ENCODE measurements at regions not wholly inside any gene's neighbourhood (a gene's known extent, or its start where the extent isn't known, plus 50 kb on each side); places are given as distances from the start of the nearest gene placed in this dataset.
"Not testable (repeated sequence)": the region's sequence is repeated elsewhere in the genome, so short reads cannot be mapped to it uniquely, and the experiment has no call there.

DNA sequence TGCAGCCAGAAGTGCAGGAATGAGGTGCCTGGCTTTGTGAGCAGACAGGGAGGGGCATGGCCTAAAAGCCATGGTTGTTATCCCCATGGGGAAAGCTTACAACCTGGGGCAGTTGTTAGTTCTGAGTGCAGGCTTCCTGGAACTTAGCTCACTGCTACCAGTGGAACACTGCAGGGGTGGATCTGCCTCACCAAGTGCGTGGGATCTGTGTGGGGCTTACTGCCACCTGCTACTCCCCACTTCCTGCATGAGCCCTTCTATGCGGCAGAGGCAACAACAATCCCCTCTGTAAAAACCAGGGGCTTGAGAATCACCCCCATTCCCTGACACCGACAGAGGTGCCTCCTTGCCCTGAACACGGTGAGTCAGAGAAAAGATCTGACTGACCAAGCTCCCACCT lies 174.6 kb downstream of the SPIN4 start:
- DNase-seq: not testable (repeated sequence)

DNA sequence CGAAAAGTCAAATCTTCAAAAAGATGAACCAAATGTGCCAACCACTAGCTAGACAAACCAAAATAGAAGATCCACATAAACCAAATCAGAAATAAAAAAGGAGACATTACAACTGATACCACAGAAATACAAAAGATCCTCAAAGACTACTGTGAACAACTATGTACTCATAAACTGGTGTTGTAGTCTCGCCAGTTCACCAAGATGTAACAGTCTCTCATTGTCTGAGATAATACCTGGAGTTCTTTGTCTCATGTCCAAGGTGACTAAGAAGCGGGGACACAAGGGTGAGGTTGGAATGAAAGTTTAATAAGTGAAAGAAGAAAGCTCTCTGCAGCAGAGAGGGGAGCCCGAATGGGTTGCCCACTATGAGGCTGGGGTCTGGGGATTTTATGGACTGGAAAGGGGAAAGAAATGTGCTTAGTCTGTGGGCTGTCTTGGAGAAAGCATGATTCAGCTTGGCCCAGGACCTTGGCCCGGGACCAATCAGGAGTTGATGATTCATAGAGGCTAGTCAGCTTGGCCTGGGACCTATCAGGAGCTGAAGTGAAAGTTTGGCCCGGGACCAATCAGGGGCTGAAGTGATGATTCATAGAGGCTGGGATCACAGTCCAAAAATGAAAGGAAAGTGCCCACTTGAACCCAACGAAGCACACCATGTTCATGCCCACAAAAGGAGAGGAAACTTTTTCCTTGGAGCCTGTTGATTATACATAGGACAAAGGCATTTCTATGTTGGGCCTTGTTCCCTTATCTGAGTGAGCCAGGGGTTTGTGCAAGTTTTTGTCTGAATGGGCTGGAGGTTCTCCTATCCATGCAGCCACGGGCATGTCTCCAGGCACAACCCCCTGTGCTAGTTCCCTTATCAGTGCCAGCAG lies 177.1 kb downstream of the SPIN4 start:
- not testable (repeated sequence) for DNase-seq

DNA sequence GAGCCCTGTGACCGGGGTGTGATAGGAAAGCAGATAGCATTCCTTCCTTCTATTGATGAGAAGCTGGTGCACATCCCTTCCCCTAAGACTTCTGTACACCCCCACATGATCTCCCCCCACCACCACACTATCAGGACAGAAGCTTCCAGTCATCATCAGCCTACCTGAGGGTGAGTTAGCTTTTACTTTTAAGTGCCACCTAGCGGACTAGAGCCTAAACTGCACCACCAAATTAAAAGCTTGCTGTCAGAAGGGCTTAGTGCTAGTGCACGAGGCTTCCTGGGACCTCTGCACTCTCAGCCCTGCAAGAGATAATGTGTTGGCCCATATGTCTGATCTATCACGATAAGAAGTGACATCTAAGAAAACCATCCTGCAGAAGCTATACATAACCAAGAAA lies 181.7 kb downstream of the SPIN4 start:
- not testable (repeated sequence) for DNase-seq

DNA sequence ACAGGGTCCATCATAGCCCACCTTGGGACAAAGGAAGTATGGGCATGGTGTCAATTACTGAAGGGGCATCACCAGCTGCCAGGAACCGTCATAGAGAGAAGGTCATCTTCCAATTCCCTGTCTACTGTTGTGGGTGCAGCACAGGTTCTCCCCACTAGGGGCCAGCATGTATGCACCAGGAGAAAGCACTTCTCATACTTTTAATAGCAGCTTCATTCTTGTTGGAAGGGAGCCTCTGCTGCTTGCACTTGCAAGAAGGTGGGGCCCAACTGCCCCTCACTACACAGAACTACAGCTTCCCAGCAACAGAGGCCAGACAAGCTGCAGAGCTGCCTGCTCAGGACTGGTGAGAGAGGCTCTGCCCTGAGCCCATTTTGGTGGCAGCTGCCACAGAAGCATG lies 182.2 kb downstream of the SPIN4 start:
- DNase-seq: not testable (repeated sequence)

DNA sequence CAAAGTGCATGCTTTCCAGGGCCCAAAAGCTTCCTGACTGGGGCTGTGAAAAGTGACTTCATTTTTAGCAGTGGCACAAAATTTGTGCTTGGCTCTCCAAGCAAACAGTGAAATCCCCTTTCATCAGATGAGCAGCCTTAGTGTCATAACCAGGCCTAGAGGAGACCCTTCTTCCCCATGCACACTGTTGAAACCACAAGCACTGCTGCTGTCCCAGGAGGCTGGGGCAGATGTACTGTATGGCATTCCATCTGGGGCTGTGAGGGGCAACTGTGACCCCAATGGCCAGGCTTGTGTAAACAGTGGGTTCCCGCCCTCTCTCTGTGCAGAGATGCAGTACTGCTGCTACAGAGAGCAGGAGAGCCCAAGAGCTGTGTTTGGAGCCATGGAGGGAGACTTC lies 184.1 kb downstream of the SPIN4 start:
- not testable (repeated sequence) for DNase-seq

DNA sequence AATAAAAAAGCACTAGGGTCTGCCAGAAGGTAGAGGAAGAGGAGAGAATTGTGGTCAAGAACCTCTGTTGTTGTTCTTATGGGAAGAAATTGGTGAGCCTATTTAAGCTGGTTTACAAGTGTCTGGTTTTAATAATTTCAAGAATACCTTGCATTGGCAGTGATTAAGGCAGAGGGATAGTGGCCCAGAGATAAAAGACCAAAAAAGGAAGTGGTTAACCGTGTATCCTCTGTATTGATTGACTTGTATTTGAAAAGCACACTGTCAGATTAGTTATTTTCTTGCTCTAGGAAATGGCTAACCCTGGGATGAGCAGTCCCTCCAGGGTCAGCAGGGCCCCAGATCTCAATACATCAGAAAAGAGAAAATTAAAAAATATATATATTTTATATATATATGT lies 190.1 kb downstream of the SPIN4 start:
- DNase-seq: not testable (repeated sequence)

DNA sequence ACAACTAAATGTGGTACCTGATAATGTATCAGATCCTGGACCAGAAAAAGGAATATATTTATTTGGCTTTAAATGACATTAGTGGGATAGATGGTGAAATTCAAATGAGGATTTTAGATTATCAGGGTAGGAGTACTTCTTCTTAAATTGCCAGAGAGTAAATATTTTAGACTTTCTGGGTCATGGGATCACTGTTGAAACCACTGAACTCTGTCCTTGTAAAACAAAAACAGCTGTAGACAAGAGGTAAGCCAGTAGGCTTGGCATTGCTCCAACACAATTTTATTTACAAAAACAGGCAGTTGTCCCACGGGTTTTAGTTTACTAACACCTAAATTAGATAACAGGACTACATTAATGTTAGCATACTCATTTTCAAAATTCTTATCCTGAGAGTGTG lies 190.8 kb downstream of the SPIN4 start:
- DNase-seq: not testable (repeated sequence)

DNA sequence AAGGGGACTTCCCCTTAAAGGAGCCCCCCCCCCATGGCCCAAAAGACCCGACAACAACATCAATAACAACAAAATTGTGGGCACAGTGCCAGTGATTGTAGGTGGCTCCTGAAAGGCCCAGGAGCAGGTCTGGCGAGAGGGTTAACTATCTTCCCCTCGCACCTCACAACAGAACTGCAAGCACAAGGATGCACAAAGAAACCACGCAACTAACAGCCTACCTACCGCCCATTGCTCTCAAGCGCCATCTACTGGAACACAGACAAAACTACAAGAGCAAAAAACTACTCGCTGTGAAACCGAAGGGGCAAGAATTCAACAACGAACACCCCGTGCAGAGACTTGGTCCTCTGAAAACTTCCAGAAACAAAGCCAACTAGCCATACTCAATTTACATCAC lies 205.6 kb downstream of the SPIN4 start:
- not testable (repeated sequence) for DNase-seq

DNA sequence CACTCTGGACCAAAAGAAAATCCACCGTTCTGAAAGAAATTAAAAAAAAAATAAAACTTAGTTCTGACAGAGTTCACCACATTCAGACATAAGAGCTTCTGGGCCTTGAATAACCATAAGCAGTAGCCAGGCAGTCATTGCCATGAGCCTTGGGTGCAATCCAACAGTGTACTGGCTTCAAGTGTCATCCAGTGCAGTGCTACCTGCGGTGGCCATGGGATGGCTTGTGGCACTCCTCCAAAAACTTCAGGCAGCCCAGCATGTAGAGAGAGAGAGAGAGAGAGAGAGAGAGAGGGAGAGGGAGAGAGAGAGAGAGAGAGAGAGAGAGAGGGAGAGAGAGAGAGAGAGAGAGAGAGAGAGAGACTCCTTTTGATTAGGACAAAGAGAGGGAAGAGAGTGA lies 208.5 kb downstream of the SPIN4 start:
- not testable (repeated sequence) for DNase-seq

DNA sequence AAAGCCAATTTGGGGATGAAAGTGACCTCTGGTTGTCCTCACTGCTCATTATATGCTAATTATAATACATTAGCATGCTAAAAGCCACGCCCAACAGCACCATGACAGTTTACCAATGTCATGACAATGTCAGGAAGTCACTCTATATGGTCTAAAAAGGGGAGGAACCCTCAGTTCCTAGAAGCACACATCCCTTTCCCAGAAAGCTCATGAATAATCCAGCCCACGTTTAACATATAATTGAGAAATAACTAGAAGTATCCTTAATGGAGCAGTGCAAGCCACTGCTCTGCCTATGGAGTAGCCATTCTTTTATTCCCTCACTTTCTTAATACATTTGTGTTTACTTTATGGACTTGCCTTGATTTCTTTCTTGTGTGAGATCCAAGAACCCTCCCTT lies 215.3 kb downstream of the SPIN4 start:
- not testable (repeated sequence) for DNase-seq

DNA sequence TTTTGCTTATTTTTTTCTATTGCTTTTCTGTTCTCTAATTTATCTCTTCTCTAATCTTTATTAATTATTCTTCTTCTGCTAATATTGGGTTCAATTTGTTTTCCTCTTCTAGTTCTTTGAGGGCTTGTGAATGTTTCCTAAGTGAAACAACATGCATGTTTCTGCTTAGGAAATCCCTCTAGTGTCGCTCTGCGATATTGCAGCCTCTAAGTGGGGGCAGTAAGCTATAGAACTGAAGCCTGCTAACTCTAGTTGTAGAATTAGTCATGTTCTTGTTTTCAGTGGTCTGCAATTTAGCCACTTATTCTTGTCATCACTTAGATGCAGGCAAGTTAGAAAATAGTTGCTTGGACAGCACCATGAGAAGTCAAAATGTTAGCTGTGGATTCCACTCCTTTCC lies 222.6 kb downstream of the SPIN4 start:
- no peak for DNase-seq

DNA sequence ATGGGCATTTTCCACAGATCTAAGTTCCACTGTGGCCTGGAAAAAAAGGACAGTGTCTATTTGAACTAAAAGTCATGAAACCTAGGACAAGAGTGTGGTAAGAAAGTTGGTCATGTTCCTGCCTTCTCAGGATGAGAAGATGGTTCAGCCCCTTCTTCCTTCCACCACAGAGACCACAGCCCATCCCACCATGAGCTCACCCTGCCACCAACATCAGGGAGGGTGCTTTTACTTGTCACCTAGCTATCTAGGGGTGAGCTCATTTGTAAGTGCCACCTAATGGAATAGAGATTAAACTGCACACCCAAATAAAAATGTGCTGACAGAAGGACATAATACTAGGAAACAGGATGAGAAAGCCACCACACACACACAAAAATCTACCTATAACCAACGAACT lies 235.9 kb downstream of the SPIN4 start:
- DNase-seq: no peak

DNA sequence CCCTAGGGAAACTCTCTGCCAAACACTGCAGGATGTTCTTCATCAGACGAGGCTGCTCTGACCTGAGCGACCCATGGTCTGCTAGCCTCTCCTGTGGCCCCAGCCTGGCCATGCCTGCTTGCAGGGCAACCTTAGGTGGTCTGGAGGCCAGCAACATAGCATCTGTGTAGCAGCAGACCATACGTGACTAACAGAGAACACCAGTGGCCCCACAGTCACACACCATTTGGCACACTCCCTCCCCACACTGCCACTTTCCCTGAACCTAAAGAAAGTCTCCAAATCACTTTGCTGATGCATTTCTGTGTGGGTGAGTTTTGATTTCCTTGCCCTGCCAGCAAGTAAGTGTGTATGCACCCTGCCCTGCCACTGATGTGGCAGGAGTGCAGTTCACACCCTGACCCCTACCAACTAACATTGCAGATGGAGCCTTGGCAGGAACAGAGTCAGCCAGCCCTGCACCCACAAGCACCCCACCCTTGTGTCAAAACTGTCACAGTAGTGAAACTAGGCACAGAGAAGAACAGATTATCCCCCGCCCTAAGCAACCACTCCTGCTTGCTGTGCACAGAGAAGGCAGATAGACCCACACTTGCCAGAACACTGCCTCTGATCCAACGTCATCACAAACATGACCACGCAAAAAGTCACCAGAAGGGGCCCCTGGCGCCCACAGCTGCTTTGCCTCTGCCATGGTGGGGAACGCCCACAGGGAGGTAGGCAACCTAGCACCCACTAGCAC lies 249.1 kb downstream of the SPIN4 start:
- no peak for DNase-seq

DNA sequence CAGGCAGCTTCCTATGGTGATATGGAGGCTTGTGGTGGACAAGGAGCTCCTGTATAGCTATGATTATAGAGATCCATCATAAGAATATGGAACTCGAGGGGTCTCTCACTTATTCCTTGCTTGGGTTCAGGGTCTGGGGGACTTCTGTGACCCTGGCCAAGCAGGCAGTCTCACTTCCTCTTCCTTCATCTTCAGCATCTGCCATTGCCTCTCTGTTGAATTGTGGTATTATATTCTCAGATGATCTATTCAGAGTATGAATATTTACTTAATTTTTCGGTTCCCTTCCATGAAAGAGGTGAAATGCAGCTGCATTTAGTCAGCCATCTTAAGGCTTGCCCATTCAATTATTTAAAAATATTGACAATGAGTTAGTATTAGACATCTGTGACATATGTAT lies 292.9 kb downstream of the SPIN4 start:
- DNase-seq: no peak

DNA sequence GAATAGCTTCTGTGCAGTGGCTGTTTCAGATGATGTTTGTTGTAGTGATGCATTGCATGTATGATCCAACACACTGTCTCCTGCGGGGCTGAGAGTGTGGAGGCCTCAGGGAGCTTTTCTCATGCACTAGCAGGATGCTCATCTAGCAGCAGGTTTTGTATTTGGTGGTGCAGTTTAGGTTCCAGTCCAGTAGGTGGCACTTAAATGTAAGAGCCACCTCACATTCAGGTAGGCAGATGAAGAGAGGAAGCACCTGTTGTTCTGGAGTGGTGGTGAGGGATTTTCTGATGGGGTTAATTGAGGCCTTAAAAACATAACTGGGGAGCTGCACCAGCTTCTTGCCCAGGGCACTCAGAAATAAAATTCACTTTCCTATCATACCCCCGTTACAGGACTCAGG lies 300.9 kb downstream of the SPIN4 start:
- no peak for DNase-seq

DNA sequence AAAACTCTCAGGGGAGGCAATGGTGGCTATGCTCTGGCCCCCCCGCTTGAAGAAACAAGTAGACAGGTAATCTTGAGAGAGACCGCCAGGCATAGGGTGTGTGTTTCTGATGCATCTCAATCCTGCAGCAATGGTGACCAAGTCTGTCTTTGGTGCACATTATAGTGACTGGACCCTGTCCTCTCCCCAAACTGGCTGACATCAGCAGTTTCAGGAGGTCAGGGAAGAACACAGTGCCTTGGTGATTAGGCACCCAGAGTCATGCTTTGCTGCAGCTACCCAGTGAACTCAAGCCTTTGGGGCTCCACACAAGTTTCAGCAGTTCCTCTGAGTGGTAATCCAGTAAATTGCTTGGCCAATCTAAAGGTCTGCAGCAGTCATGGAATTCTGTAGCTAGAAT lies 318.3 kb downstream of the SPIN4 start:
- no peak for DNase-seq

DNA sequence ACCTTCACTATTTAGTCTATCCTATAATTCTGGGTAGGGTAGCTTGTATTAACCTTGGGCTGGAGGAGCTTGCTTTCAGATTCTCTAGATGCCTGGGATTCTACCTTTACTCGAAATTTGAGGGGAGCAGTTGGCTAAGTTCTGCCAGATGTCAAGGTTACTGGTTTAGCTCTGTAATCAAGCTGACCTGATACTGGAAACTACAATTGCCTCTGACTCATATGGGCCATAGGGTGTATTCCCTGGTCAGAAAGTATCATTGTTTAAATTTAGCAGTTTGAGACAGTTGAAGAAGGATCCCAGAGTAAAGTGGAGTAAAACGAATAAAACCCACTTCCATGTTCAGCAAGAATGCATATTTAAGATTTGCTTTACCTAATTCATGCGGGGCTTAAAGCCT lies 337.6 kb downstream of the SPIN4 start:
- DNase-seq: no peak

DNA sequence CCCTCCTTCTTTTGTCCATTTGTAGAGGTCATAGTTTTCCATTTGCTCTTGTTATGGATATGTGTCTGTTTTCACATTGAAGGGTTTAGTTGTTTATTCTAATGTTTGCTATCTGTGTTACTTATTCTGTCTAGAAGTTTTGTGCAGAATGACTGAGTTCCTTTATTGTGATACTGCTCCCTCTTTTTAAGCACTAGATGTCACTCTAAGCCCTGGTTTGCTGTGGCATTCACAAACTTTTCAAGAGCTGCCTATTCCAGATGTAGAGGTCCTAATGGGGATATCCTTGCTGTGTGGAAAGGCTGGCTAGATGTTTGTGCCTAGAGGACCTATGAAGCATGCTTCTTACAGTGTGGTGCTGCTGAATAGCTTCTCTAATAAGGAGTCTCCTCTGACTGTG lies 338.6 kb downstream of the SPIN4 start:
- no peak for DNase-seq

DNA sequence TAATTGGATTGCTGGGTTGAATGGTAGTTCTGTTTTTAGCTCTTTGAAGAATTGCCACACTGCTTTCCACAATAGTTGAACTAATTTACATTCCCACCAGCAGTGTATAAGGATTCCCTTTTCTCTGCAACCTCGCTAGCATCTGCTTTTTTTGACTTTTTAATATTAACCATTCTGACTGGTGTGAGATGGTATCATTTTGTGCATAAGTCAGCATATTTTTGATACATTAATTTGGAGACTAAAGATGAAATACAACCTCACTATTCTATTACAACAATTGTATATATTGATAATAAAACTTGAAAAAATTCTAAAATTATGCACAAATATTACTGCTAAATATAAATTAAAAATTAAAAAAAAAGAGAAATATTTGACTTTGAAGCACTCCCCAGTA lies 350.9 kb downstream of the SPIN4 start:
- DNase-seq: not testable (repeated sequence)

All from fibroblast of skin of right biceps (primary cell).